IPS-18a (cell line): ENCODE measurements at regions not wholly inside any gene's neighbourhood (a gene's known extent, or its start where the extent isn't known, plus 50 kb on each side); places are given as distances from the start of the nearest gene placed in this dataset.

Experiments
- H3K27ac ChIP-seq: one replicate; pipeline ENCODE4 v1.5.1; 2013; ENCODE audit warnings: low read length
- H3K27me3 ChIP-seq: one replicate; pipeline ENCODE4 v1.6.1; 2013; ENCODE audit warnings: mild to moderate bottlenecking, low read length; ENCODE audit not compliant: control insufficient read depth, insufficient read depth
- H3K36me3 ChIP-seq: one replicate; pipeline ENCODE4 v1.6.1; 2013; ENCODE audit warnings: low read depth, low read length; ENCODE audit not compliant: control insufficient read depth
- H3K4me1 ChIP-seq: one replicate; pipeline ENCODE4 v1.6.1; 2013; ENCODE audit warnings: low read depth, low read length; ENCODE audit not compliant: control insufficient read depth
- H3K4me3 ChIP-seq: one replicate; pipeline ENCODE4 v1.5.1; 2013; ENCODE audit warnings: low read length
- H3K9ac ChIP-seq: one replicate; pipeline ENCODE4 v1.6.1; 2013; ENCODE audit warnings: mild to moderate bottlenecking, low read length, moderate library complexity
- H3K9me3 ChIP-seq: one replicate; pipeline ENCODE4 v1.6.1; 2013; ENCODE audit warnings: low read depth, low read length; ENCODE audit not compliant: control insufficient read depth

GRCh38 chr13:68851026-68851425, 1256.6 kb upstream of the ATXN8OS start:
- no peaks in the 10 kb centered on the region for H3K9me3 ChIP-seq
- H3K27me3 ChIP-seq: no peaks in the 10 kb centered on the region
- H3K36me3 ChIP-seq: no peaks in the 10 kb centered on the region
- H3K27ac ChIP-seq: no peak overlapping the region
- H3K9ac ChIP-seq: no peak overlapping the region
- no peak overlapping the region for H3K4me3 ChIP-seq
- H3K4me1 ChIP-seq: no peaks in the 10 kb centered on the region

- Histone ChIP-seq H3K9me3 (no peaks in the 10 kb centered on the region), H3K4me3 (no peak overlapping the region), H3K4me1 (no peaks in the 10 kb centered on the region), H3K27ac (no peak overlapping the region), H3K27me3 (no peaks in the 10 kb centered on the region), H3K9ac (no peak overlapping the region), H3K36me3 (no peaks in the 10 kb centered on the region)
Observed at GRCh38 chr13:68850160-68850559, 1257.5 kb upstream of the ATXN8OS start.

GRCh38 chr13:68846663-68847062, 1261.0 kb upstream of the ATXN8OS start:
- Histone ChIP-seq H3K27ac (no peak overlapping the region), H3K4me1 (no peaks in the 10 kb centered on the region), H3K9me3 (no peaks in the 10 kb centered on the region), H3K27me3 (no peaks in the 10 kb centered on the region), H3K4me3 (no peak overlapping the region), H3K9ac (no peak overlapping the region), H3K36me3 (no peaks in the 10 kb centered on the region)

- Histone ChIP-seq H3K9ac (no peak overlapping the region), H3K9me3 (no peaks in the 10 kb centered on the region), H3K4me3 (no peak overlapping the region), H3K27me3 (no peaks in the 10 kb centered on the region), H3K27ac (no peak overlapping the region), H3K36me3 (no peaks in the 10 kb centered on the region), H3K4me1 (peaks cover 5% of the 10 kb centered on the region)
Observed at GRCh38 chr13:68834375-68834774, 1273.3 kb upstream of the ATXN8OS start.

- Histone ChIP-seq H3K4me1 (no peaks in the 10 kb centered on the region), H3K9ac (no peak overlapping the region), H3K36me3 (no peaks in the 10 kb centered on the region), H3K4me3 (no peak overlapping the region), H3K27ac (no peak overlapping the region), H3K9me3 (no peaks in the 10 kb centered on the region), H3K27me3 (no peaks in the 10 kb centered on the region)
Observed at GRCh38 chr13:68816715-68817114, 1290.9 kb upstream of the ATXN8OS start.

- H3K36me3 ChIP-seq: no peaks in the 10 kb centered on the region
- no peak overlapping the region for H3K4me3 ChIP-seq
- no peaks in the 10 kb centered on the region for H3K4me1 ChIP-seq
- H3K27ac ChIP-seq: no peak overlapping the region
- no peaks in the 10 kb centered on the region for H3K27me3 ChIP-seq
- no peaks in the 10 kb centered on the region for H3K9me3 ChIP-seq
- no peak overlapping the region for H3K9ac ChIP-seq
Observed at GRCh38 chr13:68813180-68813796, 1294.3 kb upstream of the ATXN8OS start.

GRCh38 chr13:68810660-68811059, 1297.0 kb upstream of the ATXN8OS start:
- no peak overlapping the region for H3K27ac ChIP-seq
- no peaks in the 10 kb centered on the region for H3K4me1 ChIP-seq
- H3K9me3 ChIP-seq: no peaks in the 10 kb centered on the region
- no peaks in the 10 kb centered on the region for H3K27me3 ChIP-seq
- H3K36me3 ChIP-seq: no peaks in the 10 kb centered on the region
- no peak overlapping the region for H3K9ac ChIP-seq
- H3K4me3 ChIP-seq: no peak overlapping the region

- H3K9me3 ChIP-seq: no peaks in the 10 kb centered on the region
- no peak overlapping the region for H3K4me3 ChIP-seq
- no peaks in the 10 kb centered on the region for H3K36me3 ChIP-seq
- H3K4me1 ChIP-seq: no peaks in the 10 kb centered on the region
- no peaks in the 10 kb centered on the region for H3K27me3 ChIP-seq
- no peak overlapping the region for H3K27ac ChIP-seq
- H3K9ac ChIP-seq: no peak overlapping the region
Observed at GRCh38 chr13:68808456-68808855, 1299.2 kb upstream of the ATXN8OS start.

GRCh38 chr13:68806125-68806524, 1301.5 kb upstream of the ATXN8OS start:
- no peaks in the 10 kb centered on the region for H3K9me3 ChIP-seq
- no peak overlapping the region for H3K9ac ChIP-seq
- H3K27ac ChIP-seq: no peak overlapping the region
- no peaks in the 10 kb centered on the region for H3K27me3 ChIP-seq
- H3K4me1 ChIP-seq: no peaks in the 10 kb centered on the region
- no peaks in the 10 kb centered on the region for H3K36me3 ChIP-seq
- H3K4me3 ChIP-seq: no peak overlapping the region

- no peaks in the 10 kb centered on the region for H3K36me3 ChIP-seq
- no peak overlapping the region for H3K9ac ChIP-seq
- H3K27ac ChIP-seq: no peak overlapping the region
- H3K4me1 ChIP-seq: no peaks in the 10 kb centered on the region
- H3K27me3 ChIP-seq: no peaks in the 10 kb centered on the region
- no peak overlapping the region for H3K4me3 ChIP-seq
- no peaks in the 10 kb centered on the region for H3K9me3 ChIP-seq
Observed at GRCh38 chr13:68784275-68784674, 1323.4 kb upstream of the ATXN8OS start.

- H3K4me1 ChIP-seq: no peaks in the 10 kb centered on the region
- H3K27me3 ChIP-seq: no peaks in the 10 kb centered on the region
- no peaks in the 10 kb centered on the region for H3K36me3 ChIP-seq
- H3K9ac ChIP-seq: no peak overlapping the region
- H3K4me3 ChIP-seq: no peak overlapping the region
- H3K9me3 ChIP-seq: no peaks in the 10 kb centered on the region
- no peak overlapping the region for H3K27ac ChIP-seq
Observed at GRCh38 chr13:68759617-68760016, 1348.0 kb upstream of the ATXN8OS start.

GRCh38 chr13:68749796-68750195, 1357.8 kb upstream of the ATXN8OS start:
- Histone ChIP-seq H3K27ac (no peak overlapping the region), H3K4me3 (no peak overlapping the region), H3K4me1 (peaks cover 16% of the 10 kb centered on the region), H3K27me3 (no peaks in the 10 kb centered on the region), H3K9me3 (no peaks in the 10 kb centered on the region), H3K9ac (no peak overlapping the region), H3K36me3 (no peaks in the 10 kb centered on the region)
